Loucy (cell line): ENCODE measurements at regions not wholly inside any gene's neighbourhood (a gene's known extent, or its start where the extent isn't known, plus 50 kb on each side); places are given as distances from the start of the nearest gene placed in this dataset.

ENCODE experiments used
- EZH2phosphoT487 ChIP-seq: fragments of 200-600 bp; IDR thresholded peaks from 2 replicates; pipeline ENCODE4 v1.6.1; 2018; ENCODE audit warnings: antibody characterized with exemption, mild to moderate bottlenecking, moderate library complexity, borderline replicate concordance
- TF ChIP-seq, protein P1 (sequence below): fragments of 200-600 bp; sonication (generic); conservative IDR thresholded peaks from 2 replicates; pipeline ENCODE4 v1.5.1; 2014; ENCODE audit warnings: mild to moderate bottlenecking, antibody characterized with exemption, low read length

DNA sequence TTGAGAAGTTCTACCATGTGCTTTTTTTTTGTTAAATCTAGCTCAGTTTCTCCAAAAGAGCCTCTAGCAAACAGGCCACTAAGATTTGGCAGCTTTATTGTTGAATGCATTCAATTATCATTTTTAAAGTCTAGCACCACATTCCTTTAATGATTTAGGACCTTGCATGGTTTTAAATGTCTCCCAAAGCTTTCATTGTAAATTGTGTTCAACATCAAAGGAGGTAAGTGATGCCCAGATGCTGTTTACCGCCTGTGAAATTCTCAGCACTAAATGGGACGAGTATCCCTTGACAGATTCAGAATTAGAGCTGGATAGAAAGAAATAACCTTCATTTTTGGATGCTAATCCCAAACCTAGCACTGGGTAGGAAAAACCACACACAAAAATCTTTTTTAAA, 112.1 kb upstream of the FAM204A start:
- TF ChIP-seq, protein P1, sequence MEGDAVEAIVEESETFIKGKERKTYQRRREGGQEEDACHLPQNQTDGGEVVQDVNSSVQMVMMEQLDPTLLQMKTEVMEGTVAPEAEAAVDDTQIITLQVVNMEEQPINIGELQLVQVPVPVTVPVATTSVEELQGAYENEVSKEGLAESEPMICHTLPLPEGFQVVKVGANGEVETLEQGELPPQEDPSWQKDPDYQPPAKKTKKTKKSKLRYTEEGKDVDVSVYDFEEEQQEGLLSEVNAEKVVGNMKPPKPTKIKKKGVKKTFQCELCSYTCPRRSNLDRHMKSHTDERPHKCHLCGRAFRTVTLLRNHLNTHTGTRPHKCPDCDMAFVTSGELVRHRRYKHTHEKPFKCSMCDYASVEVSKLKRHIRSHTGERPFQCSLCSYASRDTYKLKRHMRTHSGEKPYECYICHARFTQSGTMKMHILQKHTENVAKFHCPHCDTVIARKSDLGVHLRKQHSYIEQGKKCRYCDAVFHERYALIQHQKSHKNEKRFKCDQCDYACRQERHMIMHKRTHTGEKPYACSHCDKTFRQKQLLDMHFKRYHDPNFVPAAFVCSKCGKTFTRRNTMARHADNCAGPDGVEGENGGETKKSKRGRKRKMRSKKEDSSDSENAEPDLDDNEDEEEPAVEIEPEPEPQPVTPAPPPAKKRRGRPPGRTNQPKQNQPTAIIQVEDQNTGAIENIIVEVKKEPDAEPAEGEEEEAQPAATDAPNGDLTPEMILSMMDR: no peak
- no peak for TF ChIP-seq EZH2phosphoT487
